SK-N-DZ (cell line): ENCODE measurements at regions not wholly inside any gene's neighbourhood (a gene's known extent, or its start where the extent isn't known, plus 50 kb on each side); places are given as distances from the start of the nearest gene placed in this dataset.
"Not testable (repeated sequence)": the region's sequence is repeated elsewhere in the genome, so short reads cannot be mapped to it uniquely, and the experiment has no call there.

Experiments used
- DNase-seq: peaks from one replicate; pipeline ENCODE4 v3.0.0-alpha.2; 2015; ENCODE audit warnings: low spot score

DNA sequence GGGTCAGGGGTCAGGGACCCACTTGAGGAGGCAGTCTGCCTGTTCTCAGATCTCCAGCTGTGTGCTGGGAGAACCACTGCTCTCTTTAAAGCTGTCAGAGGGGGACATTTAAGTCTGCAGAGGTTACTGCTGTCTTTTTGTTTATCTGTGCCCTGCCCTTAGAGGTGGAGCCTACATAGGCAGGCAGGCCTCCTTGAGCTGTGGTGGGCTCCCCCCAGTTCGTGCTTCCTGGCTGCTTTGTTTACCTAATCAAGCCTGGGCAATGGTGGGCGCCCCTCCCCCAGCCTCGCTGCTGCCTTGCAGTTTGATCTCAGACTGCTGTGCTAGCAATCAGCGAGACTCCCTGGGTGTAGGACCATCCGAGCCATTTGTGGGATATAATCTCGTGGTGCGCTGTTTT lies 830.5 kb upstream of the ANO3 start:
- DNase-seq, result not testable (repeated sequence)

DNA sequence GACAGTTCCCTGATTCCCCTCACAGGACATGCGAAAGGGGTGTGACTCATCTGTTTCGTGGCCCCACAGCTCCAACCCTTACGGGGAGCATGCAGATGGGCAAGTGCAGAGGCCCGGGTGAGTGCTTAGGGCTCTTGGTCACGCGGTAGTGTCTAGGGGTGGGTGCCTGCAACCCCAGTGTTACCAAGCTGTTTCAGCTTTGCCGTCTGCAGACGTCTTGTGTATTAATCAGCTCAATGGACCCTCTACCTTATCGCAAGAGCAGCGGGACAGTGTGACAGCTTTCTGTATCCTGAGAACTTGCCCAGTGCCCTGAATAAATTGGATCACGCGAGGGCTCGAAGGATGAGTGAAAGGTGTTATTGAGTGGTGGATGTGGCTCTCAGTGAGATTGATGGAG lies 816.4 kb upstream of the ANO3 start:
- DNase-seq, result no peak

- DNase-seq, result no peak
Measured at GRCh38 chr11:25520459-25520858, 811.5 kb upstream of the ANO3 start.

DNA sequence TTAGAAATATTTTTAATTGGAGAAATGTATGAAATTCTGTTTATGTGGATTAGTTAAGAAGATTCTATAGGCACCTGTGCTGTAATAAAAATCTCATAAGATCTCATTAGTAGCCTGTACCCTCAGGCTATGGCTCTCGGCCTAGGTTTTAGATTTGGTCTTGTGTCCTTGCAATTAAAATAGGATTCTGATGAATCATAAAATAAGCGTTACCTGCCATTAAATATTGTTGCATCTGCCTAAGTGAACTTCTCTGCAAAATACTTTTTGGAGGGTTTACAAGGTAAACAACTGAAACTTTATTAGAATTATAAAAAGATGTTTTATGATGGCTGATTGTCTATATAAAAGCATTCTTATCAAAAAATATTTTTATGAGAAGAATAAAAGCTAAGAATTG lies 804.1 kb upstream of the ANO3 start:
- no peak for DNase-seq

DNA sequence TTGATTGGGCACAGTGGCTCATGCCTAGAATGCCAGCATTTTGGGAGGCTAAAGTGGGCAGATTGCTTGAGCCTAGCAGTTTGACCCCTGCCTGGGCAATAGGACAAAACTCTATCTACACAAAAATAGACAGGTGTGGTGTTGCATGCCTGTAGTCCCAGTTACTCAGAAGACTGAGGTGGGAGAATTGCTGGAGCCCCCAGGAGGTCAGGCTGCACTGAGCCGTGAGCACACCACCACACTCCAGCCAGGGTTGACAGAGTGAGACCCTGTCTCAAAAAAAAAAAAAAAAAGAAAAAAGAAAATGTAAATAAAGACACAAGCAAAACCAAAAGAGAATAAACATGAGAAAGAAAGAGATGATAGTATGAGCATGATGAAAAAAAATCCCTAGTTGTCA lies 802.4 kb upstream of the ANO3 start:
- DNase-seq, result no peak

DNA sequence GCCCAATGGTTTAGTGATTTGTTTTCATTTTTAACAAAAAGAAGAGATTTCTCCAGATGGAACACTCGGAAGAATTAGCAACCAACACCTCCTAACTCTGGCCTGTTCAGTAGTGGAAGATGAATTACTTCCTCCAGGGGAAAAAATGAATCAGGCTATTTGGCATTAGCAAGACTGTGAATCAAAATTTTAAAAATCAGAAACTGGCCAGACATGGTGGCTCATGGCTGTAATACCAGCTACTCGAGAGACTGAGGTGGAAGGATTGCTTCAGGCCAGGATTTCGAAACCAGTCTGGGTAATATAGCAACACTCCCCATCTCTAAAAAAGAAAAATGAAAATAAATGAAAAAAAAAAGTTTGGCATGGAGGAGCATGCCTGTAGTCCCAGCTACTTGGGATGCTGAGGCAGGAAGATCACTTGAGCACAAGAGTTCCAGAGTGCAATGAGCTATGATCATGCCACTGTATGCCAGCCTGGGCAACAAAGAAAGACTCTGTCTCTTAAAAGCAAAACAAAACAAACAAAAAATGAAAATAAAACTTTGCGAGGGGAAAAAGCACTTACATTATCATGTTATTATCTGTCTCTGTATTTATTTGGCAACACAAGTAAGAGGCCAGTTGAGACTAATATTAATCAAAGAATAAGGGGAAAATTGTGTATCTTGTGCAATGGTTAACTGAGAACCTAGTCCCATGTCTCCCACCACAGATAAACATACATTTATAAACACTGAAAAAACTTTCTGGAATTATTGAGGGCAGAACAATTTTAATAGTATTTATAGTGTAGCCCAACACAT lies 796.3 kb upstream of the ANO3 start:
- no peak for DNase-seq

GRCh38 chr11:25536289-25536688 lies 795.6 kb upstream of the ANO3 start:
- DNase-seq, result no peak

DNA sequence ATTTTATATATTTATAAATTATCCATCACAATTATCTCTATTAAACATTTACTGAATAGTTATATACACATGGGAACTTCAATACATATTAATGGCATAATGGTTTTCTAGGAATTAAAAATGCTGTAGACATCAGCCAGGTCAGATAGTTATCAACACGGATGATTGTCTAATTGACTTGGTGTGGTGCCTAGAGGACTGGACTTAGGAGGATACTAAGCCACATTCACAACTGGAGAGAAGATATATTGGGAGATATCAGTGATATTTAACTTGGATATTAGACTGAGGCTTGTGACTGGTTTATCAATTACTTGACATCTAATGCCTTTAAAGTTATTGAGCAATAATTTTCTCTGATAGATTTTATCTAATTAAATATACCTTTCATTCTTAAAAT lies 794.5 kb upstream of the ANO3 start:
- no peak for DNase-seq

DNA sequence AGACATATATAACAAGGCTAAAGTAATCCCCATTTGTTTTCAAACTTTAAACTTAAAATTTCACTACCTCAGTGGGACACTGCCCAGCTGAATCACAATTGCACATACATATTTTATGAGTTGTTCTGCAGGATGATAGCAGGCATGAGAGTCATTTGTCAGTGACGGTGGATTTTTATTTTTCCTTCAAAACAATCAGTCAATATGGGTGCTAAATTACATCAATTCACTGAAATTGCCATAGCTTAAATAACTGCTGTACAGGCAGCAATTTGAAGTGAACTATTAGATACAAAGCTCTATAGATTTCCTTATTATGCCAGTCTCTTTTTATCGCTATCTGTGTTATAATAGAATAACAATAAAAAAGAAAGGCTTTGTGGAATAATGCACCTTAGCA lies 784.6 kb upstream of the ANO3 start:
- DNase-seq, result no peak

GRCh38 chr11:25562417-25562816 lies 769.5 kb upstream of the ANO3 start:
- peak; percentile 5 for DNase-seq

- DNase-seq, result no peak
Measured at GRCh38 chr11:25565846-25566245, 766.1 kb upstream of the ANO3 start.

DNA sequence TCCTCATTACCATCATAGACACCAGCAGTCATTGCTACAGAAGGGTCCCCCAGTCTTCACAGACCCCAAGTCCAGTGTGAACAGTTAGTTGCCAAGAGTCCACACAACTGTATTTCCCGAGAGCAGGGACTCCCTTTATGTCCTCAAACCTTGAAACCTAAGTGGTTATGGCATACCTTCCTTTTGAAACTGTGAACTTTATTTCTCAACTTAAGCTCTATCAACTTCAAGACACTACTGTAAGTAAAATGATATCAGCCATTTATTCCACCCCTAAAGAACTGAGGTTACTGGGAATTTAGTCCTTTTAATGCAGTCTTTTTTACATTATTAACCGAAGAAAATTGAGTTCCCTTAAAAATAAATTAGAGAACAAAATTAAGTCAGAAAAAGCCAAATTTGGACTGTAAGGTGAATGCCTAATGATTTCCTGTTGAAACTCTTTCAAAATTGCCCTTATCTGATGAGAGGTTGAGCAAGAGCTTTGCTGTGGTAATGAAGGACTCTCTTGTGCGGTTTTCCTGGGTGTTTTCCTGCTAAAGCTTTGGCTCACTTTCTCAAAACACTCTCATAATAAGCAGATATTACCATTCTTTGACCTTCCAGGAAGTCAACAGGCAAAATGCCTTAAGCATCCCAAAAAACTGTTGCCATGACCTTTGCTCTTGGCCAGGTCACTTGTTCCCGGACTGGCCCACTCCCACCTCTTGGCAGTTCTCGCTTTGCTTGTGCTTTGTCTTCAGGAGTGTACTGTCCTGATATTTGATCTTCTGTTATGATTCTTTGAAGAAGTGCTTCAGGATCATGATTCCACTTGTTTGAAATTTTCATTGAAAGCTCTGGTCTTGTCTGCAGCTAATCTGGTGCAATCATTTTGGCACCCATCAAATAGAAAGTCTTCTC lies 765.4 kb upstream of the ANO3 start:
- DNase-seq, result no peak

- no peak for DNase-seq
Measured at GRCh38 chr11:25576320-25576719, 755.6 kb upstream of the ANO3 start.

DNA sequence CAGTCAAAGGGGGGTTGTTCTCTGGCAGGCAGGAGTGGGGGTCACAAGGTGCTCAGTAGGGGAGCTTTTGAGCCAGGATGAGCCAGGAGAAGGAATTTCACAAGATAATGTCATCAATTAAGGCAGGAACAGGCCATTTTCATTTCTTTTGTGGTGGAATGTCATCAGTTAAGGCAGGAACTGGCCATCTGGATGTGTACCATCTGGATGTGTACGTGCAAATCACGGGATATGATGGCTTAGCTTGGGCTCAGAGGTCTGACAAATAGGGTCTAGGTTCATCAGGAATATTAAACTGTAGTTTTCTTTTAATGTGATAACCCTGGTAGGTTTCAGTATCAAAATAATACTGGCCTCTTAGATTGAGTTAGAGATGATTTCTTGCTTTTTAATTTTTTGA lies 752.4 kb upstream of the ANO3 start:
- DNase-seq, result peak; percentile 8

GRCh38 chr11:25583596-25583995 lies 748.3 kb upstream of the ANO3 start:
- DNase-seq, result no peak

- DNase-seq, result no peak
Measured at GRCh38 chr11:25587496-25587895, 744.4 kb upstream of the ANO3 start.

- peak; percentile 5 for DNase-seq
Measured at GRCh38 chr11:25593221-25593620, 738.7 kb upstream of the ANO3 start.

GRCh38 chr11:25596701-25597100 lies 735.2 kb upstream of the ANO3 start:
- DNase-seq, result no peak

GRCh38 chr11:25597696-25598095 lies 734.2 kb upstream of the ANO3 start:
- DNase-seq, result no peak

DNA sequence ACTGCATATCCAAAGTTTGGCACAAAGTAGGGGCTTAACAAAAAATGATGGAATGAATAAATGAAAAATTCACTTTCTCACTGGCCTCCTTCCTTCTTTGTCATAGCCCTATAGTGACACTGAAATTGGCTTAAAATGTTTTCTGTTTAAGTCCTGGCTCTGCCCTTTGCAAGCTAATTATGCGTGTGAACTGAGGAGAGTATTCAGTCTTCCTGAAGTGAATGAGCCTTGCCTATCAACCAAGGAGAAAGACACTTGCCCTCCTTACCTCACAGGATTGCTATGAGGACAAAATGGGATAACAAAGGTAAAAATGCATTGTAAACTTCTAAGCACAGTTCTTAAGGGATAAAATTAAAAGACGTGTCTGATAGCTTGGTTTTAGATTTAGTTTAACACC lies 729.8 kb upstream of the ANO3 start:
- DNase-seq, result no peak

GRCh38 chr11:25602959-25603358 lies 729.0 kb upstream of the ANO3 start:
- DNase-seq, result no peak

- no peak for DNase-seq
Measured at GRCh38 chr11:25612806-25613205, 719.1 kb upstream of the ANO3 start.

GRCh38 chr11:25613451-25613850 lies 718.5 kb upstream of the ANO3 start:
- DNase-seq, result no peak
